GM12872 (cell line): ENCODE measurements at regions not wholly inside any gene's neighbourhood (a gene's known extent, or its start where the extent isn't known, plus 50 kb on each side); places are given as distances from the start of the nearest gene placed in this dataset.

ENCODE experiments used
- TF ChIP-seq, protein P1 (sequence below): IDR thresholded peaks from 3 replicates; pipeline ENCODE4 v1.5.1; 2011; ENCODE audit warnings: low read depth, mild to moderate bottlenecking, low read length, moderate library complexity; ENCODE audit not compliant: insufficient read depth

DNA sequence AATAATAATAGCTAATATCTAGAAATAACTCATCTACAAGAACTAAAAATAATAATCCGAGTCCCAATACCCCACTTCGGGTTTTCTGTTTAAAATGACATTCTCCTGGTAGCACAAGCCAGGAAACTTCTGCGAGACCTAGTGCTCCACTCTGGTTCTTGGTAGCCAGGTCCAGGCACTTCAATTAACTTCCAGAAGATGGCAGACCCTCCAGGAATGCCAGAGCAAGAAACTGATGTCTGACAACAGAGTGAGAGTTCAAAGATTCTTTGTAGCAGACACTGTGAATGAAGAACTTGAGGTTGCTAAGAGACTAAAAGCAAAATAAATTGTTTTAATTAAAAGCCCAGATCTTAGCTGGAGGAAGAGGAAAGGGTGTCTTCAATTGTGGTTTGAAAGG, 1963.3 kb upstream of the CDH9 start:
- TF ChIP-seq, protein P1, sequence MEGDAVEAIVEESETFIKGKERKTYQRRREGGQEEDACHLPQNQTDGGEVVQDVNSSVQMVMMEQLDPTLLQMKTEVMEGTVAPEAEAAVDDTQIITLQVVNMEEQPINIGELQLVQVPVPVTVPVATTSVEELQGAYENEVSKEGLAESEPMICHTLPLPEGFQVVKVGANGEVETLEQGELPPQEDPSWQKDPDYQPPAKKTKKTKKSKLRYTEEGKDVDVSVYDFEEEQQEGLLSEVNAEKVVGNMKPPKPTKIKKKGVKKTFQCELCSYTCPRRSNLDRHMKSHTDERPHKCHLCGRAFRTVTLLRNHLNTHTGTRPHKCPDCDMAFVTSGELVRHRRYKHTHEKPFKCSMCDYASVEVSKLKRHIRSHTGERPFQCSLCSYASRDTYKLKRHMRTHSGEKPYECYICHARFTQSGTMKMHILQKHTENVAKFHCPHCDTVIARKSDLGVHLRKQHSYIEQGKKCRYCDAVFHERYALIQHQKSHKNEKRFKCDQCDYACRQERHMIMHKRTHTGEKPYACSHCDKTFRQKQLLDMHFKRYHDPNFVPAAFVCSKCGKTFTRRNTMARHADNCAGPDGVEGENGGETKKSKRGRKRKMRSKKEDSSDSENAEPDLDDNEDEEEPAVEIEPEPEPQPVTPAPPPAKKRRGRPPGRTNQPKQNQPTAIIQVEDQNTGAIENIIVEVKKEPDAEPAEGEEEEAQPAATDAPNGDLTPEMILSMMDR: no peak

DNA sequence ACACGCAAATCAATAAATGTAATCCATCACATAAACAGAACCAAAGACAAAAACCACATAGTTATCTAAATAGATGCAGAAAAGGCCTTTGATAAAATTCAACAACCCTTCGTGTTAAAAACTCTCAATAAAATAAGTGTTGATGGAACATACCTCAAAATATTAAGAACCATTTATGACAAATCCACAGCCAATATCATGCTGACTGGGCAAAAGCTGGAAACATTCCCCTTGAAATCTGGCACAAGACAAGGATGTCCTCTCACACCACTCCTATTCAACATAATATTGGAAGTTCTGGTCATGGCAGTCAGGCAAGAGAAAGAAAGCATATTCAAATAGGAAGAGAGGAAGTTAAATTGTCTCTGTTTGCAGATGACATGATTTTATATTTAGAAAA, 1946.3 kb upstream of the CDH9 start:
- TF ChIP-seq, protein P1: no peak

DNA sequence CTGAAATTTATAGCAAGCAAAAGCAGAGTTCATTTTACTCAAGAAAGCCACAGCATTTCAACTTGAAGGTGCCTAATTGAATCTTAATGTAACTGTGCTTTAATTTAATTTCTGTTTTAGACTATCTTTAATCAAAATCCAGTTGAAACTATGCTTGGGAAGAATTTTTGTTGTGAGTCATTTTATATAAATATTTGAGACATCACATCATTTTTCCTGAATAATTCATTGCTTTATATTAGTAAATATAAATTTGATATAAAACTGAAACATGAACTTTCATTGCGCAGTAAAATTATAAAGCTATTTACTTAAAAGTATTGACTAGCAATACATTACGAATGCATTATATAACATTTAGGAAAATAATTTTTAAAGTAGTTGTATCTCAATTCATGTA, 1937.1 kb upstream of the CDH9 start:
- TF ChIP-seq, protein P1: no peak

DNA sequence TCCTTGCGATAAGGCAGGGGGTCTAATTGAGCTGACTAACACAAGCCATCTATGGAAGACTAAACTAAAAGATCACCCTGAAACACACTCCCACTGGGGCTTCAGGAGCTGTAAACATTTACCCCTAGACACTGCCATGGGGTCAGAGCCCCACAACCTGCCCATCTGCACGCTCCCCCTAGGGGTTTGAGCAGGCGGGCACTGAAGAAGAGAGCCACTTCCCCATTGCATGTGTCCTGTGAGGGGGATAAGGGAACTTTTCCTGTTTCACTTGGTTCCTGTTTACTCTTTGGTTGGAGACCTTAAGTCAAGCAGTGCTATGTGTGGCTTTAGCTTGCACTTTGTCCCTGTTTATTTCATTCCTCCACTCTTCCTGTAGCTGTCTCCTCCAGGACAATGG, 1929.5 kb upstream of the CDH9 start:
- TF ChIP-seq, protein P1: no peak

DNA sequence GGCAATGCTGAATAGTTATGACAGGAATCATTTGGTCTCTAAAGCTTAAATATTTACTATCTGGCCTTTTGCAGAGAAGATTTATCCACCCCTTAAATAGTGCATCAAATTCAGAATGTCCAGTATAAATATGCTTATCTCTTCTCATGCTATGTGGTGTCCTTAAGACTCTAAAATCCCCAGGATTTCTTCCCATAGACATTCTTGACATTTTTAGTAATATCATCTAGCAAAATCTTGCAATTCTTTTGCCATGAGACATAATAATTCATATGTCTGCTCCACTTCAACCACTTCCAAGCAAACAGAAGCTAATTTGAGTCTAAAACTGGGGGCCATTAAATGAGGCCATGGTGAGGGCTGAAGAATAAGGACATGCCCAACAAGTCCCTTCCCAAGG, 1923.4 kb upstream of the CDH9 start:
- TF ChIP-seq, protein P1: no peak

DNA sequence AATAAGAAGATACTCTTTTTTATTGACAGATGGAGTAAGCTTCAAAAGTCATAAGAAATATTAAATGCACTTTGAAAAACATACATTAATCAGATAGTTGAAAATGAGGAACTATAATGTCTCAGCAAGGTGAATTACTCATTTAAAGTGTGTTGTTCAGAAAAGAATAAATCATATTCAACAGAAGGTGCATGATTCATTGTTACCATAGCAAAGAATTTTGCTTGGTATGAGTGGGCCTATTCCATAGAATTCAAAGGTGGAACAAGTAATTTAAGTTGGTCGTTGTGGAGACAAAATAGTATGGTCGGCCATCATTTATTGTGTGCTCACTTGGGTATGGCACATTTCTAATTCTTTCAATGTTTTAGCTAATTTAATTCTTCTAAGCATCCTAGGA, 1920.2 kb upstream of the CDH9 start:
- TF ChIP-seq, protein P1: no peak

DNA sequence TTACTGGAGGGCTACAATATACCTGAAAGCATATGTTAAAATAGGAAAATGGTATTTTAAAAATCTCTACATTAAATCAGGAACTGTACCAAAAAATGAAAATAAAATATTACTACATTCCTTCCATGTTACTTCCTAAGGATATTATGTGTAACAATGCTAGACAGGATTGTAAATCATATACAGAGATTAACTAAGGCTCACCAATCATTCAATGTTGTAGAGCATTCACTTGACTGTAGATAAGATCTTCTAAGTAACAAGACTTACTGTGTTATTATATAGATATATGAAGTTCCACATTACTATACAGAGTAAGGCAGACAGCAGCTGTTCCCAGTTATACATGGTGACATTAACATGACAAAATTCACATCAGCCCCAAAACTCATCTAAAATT, 1919.1 kb upstream of the CDH9 start:
- TF ChIP-seq, protein P1: no peak

DNA sequence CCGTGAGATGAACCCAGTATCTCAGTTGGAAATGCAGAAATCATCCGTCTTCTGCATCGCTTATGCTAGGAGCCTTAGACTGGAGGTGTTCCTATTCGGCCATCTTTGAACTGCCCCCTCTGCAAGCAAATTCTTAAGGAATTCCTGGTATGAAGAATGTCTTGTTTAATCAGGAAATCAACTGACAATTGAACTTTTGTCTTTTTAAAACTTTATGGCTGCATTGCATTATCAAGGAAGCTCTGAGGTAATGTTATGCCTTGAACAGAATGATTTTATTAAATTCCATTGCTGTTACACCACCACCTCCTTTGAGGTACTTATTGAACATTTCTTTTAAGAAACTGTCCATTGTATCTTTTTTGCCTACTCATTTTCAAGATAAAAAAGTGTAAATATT, 1915.7 kb upstream of the CDH9 start:
- TF ChIP-seq, protein P1: no peak
